Duodenal mucosa (tissue), 2 donors: ENCODE measurements at regions not wholly inside any gene's neighbourhood (a gene's known extent, or its start where the extent isn't known, plus 50 kb on each side); places are given as distances from the start of the nearest gene placed in this dataset.

Experiments
- H3K27ac ChIP-seq: one replicate; pipeline ENCODE4 v1.7.0; 2013; ENCODE audit warnings: low read depth, low read length
- H3K27me3 ChIP-seq, 2 donors: one replicate each; pipeline ENCODE4 v1.7.0; 2013; ENCODE audit warnings: low read length in 2 of 2, control low read depth in 1 of 2; ENCODE audit not compliant: insufficient read depth in 2 of 2, control insufficient read depth in 1 of 2
- H3K36me3 ChIP-seq, 2 donors: one replicate each; pipeline ENCODE4 v1.7.0; 2013; ENCODE audit warnings: low read length in 2 of 2, control low read depth in 1 of 2; ENCODE audit not compliant: insufficient read depth in 2 of 2, control insufficient read depth in 1 of 2
- H3K4me1 ChIP-seq, 2 donors: one replicate each; pipeline ENCODE4 v1.7.0; 2013; ENCODE audit warnings: low read length in 2 of 2, control low read depth in 1 of 2; ENCODE audit not compliant: insufficient read depth in 2 of 2, control insufficient read depth in 1 of 2
- H3K4me3 ChIP-seq, 2 donors: one replicate each; pipeline ENCODE4 v1.7.0; 2013; ENCODE audit warnings: low read length in 2 of 2, low read depth in 1 of 2
- H3K9ac ChIP-seq, 2 donors: one replicate each; pipeline ENCODE4 v1.7.0; 2013; ENCODE audit warnings: low read length in 2 of 2, low read depth in 1 of 2
- H3K9me3 ChIP-seq, 2 donors: one replicate each; pipeline ENCODE4 v1.7.0; 2013; ENCODE audit warnings: low read length in 2 of 2, control low read depth in 1 of 2; ENCODE audit not compliant: control insufficient read depth in 1 of 2

DNA sequence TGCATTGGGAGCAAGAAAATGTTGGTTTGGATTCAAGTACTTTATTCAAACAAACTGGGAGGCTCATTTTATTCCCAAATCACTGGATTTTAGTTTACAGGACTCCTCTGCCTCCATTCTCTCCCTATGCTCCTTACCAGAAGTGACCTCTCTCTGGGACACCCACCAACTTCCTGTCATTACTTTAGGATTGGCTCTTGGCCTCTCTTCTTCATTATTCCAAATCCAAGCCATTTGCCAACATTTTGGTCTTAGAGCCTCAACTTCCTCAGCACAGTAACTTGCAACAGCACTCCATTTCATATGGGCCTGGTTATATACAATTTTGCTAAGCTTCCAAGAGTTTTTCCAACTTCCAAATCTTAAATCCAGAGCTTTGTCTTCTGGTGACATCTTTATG lies 432.1 kb downstream of the NR2F2 start:
- H3K4me1 ChIP-seq, result no peaks in the 10 kb centered on the region
- no peak overlapping the region for H3K4me3 ChIP-seq
- no peaks in the 10 kb centered on the region for H3K27me3 ChIP-seq
- no peaks in the 10 kb centered on the region for H3K36me3 ChIP-seq
- H3K9me3 ChIP-seq, result no peaks in the 10 kb centered on the region
- no peak overlapping the region for H3K9ac ChIP-seq
- no peak overlapping the region for H3K27ac ChIP-seq

DNA sequence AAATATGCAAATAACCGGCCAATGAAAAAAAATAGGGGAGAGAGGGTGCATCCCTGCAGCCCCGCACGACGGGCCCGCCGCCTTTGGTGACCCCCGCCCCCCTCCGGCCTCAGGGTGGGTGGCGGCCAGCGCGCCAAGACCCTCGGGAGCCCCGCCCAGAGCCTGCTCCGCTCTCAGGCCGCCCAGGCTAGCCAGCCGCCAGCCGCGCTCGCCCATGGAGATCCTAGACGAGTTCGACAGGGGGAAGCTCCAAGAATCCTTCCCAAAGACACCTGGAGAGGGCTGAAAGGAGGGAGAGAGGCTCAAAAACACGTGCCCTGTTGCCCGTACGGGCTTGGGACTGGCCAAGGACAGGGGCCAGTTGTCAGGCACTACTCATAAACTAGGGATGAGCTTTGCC lies 434.0 kb downstream of the NR2F2 start:
- Histone ChIP-seq H3K27me3 (no peaks in the 10 kb centered on the region), H3K4me3 (no peak overlapping the region), H3K9me3 (no peaks in the 10 kb centered on the region), H3K36me3 (no peaks in the 10 kb centered on the region), H3K27ac (no peak overlapping the region), H3K9ac (no peak overlapping the region), H3K4me1 (no peaks in the 10 kb centered on the region)

DNA sequence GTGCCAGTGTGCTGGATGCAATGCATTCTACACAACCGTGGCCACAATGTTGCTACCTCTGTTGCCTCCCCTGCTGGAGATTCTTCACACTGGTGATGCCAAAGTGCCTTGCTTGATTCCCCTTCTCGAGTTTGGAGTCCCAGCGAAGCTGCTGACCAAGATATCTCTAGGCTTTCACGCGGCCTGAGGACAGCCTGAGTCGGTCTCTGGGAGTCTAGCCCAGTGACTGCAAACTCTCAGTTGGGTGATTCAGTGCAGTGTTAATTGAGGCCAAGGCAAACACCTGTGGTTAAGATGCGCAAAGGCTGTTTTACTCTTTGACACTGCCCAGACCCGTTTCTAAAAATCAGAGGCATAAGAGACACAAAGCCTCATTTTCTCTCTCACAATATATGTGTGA lies 434.4 kb downstream of the NR2F2 start:
- Histone ChIP-seq H3K4me3 (no peak overlapping the region), H3K9ac (no peak overlapping the region), H3K27ac (no peak overlapping the region), H3K36me3 (no peaks in the 10 kb centered on the region), H3K4me1 (no peaks in the 10 kb centered on the region), H3K9me3 (no peaks in the 10 kb centered on the region), H3K27me3 (no peaks in the 10 kb centered on the region)

DNA sequence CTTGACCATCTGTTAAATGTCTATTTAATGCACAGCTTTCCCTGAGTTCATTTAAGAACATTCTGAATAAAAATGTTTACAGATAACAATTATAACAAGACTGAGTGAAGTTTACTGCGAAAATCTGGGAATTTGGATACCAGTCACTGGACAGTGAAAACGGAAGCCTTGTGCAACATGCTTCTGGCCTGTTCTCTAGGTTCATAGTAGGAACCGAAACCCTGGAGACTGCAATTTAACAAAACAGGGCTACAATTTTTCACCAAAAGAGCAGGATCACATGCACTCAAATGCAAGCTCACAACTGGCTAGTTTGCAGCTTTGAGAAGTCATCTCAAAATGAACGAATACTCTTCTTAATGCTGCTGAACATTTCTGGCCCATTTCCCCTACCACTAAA lies 435.9 kb downstream of the NR2F2 start:
- H3K36me3 ChIP-seq, result no peaks in the 10 kb centered on the region
- no peaks in the 10 kb centered on the region for H3K9me3 ChIP-seq
- no peak overlapping the region for H3K4me3 ChIP-seq
- no peak overlapping the region for H3K9ac ChIP-seq
- no peaks in the 10 kb centered on the region for H3K27me3 ChIP-seq
- no peak overlapping the region for H3K27ac ChIP-seq
- H3K4me1 ChIP-seq, result no peaks in the 10 kb centered on the region

DNA sequence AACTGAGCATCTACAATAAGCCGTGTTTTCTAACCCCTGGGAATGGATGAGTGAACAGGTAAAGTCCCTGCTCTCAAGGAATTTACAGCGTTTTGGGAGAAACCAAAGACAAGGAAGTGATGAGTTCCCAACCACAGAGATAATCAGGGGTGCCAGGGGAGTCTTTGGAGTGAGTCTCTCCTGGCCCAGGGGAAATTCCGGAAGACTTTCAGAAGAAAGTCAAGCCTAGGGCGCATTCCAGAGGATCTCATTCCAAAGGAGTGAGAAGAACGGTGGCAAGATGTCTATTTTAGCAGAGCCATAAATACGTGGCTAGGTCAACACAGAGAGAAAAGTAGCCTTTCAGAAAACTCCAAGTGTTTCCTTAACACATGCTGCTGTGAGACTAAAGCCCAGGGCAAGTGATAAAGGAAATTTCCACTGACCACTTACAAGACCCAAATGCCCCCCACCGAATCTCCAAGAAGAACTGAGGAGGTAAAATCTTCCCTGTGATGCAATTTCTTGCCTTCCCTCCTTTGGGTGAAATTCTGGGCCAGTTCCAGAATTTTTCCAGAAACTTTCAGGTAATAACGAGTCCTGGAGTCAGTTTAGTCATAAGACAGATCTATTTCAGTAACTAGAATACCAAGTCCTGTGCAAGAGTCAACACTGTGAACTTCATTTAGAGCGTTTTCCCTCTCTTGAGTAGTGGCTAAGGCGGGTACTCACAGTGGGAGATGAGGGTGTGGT lies 437.4 kb downstream of the NR2F2 start:
- Histone ChIP-seq H3K9ac (no peak overlapping the region), H3K9me3 (no peaks in the 10 kb centered on the region), H3K4me3 (no peak overlapping the region), H3K27ac (no peak overlapping the region), H3K27me3 (no peaks in the 10 kb centered on the region), H3K4me1 (no peaks in the 10 kb centered on the region), H3K36me3 (no peaks in the 10 kb centered on the region)

DNA sequence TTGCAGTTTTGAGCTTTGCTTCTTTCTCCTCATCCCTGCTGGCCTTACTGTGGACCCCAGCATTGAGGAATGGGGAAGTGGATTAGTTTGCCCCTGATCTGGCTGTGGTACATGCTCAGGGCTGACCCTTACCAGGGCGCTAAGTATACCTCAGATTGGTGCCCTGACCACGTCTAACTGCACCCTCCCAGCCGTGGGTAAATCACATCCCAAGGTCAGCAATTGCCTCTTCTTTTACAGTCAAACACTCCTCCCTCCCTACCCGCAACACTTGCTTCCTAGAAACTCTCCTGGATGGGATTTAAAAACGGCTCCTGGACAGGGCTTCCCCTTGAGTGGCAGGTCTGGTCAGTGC lies 437.9 kb downstream of the NR2F2 start:
- Histone ChIP-seq H3K27ac (no peak overlapping the region), H3K36me3 (no peaks in the 10 kb centered on the region), H3K9me3 (no peaks in the 10 kb centered on the region), H3K4me3 (no peak overlapping the region), H3K27me3 (no peaks in the 10 kb centered on the region), H3K4me1 (no peaks in the 10 kb centered on the region), H3K9ac (no peak overlapping the region)

DNA sequence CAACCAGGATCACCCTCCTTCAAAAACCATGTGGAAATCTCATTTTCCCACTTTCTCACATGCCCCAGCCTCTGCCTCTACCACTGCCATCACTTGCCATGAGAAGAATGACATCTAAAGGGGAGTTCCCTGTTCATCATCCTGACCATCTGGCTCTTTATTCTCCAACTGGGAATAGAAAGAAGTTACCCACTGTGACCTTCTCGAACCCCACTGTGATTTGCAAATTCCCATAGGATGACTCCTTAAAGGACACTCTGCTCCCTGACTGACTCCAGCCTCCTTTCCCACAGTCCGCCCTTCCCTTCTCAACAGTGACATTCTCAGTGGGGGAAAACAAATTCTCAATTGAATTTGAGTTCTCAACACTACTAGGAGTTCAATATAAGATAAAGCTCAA lies 440.5 kb downstream of the NR2F2 start:
- Histone ChIP-seq H3K4me1 (no peaks in the 10 kb centered on the region), H3K9me3 (no peaks in the 10 kb centered on the region), H3K9ac (no peak overlapping the region), H3K27me3 (no peaks in the 10 kb centered on the region), H3K27ac (no peak overlapping the region), H3K36me3 (no peaks in the 10 kb centered on the region), H3K4me3 (no peak overlapping the region)

DNA sequence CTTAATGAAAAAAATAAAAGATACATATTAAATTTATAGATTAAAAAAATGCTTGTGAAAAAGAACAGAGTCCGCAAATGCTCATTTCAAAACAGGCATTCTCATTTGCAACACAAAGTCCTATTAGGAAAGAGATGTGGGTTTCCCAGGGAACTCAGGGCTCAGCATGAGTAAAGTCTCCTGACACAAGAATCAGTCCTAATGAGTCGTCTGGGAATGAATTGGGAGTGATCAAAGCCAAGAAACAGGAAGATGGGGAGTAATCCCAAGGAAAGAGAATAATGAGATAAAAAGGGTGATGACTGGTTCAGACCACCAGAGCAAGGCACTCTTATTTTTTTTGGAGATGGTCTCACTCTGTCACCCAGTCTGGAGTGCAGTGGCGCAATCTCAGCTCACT lies 443.7 kb downstream of the NR2F2 start:
- Histone ChIP-seq H3K4me3 (no peak overlapping the region), H3K4me1 (no peaks in the 10 kb centered on the region), H3K36me3 (no peaks in the 10 kb centered on the region), H3K27ac (no peak overlapping the region), H3K9ac (no peak overlapping the region), H3K9me3 (no peaks in the 10 kb centered on the region), H3K27me3 (no peaks in the 10 kb centered on the region)

DNA sequence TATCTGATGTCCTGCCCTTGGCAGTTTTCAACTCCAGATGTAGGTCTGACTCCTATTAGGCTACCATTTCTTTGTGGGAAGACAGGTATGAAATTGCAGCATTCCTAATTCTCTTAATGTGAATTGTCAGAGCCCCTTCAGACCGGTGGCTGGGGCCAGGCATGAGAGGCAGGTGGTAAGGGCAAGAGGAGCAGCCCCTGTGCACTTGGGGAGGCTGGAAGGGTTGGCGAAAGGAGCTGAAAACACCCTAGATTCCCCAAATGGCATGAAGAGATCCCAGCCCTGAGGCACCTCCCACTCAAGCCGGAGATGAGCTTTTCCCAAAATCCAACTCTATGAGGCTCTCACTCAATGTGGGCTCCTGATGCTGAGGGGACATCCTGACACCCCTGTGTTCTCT lies 453.2 kb downstream of the NR2F2 start:
- no peaks in the 10 kb centered on the region for H3K27me3 ChIP-seq
- no peaks in the 10 kb centered on the region for H3K36me3 ChIP-seq
- no peak overlapping the region for H3K9ac ChIP-seq
- H3K4me1 ChIP-seq, result no peaks in the 10 kb centered on the region
- no peak overlapping the region for H3K4me3 ChIP-seq
- H3K9me3 ChIP-seq, result no peaks in the 10 kb centered on the region
- H3K27ac ChIP-seq, result no peak overlapping the region

DNA sequence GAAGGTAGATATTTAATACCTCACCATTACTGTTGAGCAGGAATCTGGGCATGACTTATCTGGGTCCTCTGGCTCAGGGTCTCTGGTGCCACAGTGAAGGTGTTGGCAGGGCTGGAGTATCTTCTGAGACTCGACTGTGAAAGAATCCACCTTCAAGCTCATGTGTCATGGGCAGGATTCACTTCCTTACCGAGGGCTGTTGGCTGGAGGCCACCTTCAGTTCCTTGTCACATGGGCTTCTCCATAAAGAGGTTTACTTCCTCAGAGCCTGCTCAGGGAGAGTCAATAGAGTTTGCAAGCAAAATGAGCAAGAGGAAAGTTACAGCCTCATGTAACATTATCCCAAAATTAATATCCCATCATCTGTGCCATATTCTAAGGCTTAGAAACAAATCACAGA lies 459.5 kb downstream of the NR2F2 start:
- H3K27me3 ChIP-seq, result no peaks in the 10 kb centered on the region
- no peak overlapping the region for H3K4me3 ChIP-seq
- H3K9me3 ChIP-seq, result no peaks in the 10 kb centered on the region
- H3K9ac ChIP-seq, result no peak overlapping the region
- no peaks in the 10 kb centered on the region for H3K4me1 ChIP-seq
- H3K27ac ChIP-seq, result no peak overlapping the region
- H3K36me3 ChIP-seq, result no peaks in the 10 kb centered on the region

DNA sequence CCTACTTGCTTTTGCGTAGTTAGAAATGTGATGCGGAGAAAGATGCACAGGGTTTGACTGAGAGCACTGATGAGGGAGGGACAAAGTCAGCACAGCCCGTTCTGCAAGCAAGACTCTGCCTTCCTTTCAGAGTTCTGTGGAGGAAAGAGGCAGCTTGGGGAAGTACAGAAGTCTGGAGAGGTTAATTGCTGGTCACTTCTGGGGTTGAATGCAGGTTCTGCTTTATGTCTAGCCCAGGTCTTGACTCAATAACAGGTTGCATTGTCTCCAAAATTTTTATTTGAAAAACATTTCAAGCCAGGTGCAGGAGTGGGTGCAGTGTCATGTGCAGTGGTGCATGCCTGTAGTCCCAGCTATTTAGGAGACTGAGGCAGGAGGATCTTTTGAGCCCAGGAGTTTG lies 461.7 kb downstream of the NR2F2 start:
- Histone ChIP-seq H3K27ac (no peak overlapping the region), H3K36me3 (no peaks in the 10 kb centered on the region), H3K27me3 (no peaks in the 10 kb centered on the region), H3K9me3 (no peaks in the 10 kb centered on the region), H3K9ac (no peak overlapping the region), H3K4me3 (no peak overlapping the region), H3K4me1 (no peaks in the 10 kb centered on the region)
